Central memory CD8-positive, alpha-beta T cell (primary cell): ENCODE measurements at regions not wholly inside any gene's neighbourhood (a gene's known extent, or its start where the extent isn't known, plus 50 kb on each side); places are given as distances from the start of the nearest gene placed in this dataset.

Experiments
- ATAC-seq: fragments of 150-1000 bp; cut with Tn5 transposase; replicated peaks from 2 replicates; pipeline ENCODE4 v1.10.0; 2022; ENCODE audit warnings: mild to moderate bottlenecking, moderate FRiP score, moderate number of reproducible peaks; ENCODE audit not compliant: poor library complexity, severe bottlenecking; ENCODE audit errors: extremely low read depth
- DNase-seq, 2 donors: peaks; one replicate each; pipeline ENCODE4 v3.0.0; 2021; ENCODE audit warnings: low spot score in 2 of 2
- H3K27ac Mint-ChIP-seq: one replicate; pipeline ENCODE4 v1.8.0; 2022; ENCODE audit warnings: low read depth, mild to moderate bottlenecking, moderate library complexity, mixed read lengths
- H3K27me3 Mint-ChIP-seq: one replicate; pipeline ENCODE4 v1.8.0; 2022; ENCODE audit warnings: mixed read lengths
- H3K36me3 Mint-ChIP-seq: one replicate; pipeline ENCODE4 v1.8.0; 2022; ENCODE audit warnings: mild to moderate bottlenecking, moderate library complexity, mixed read lengths; ENCODE audit not compliant: insufficient read depth
- H3K4me1 Mint-ChIP-seq: one replicate; pipeline ENCODE4 v1.8.0; 2022; ENCODE audit warnings: mixed read lengths
- H3K4me3 Mint-ChIP-seq: one replicate; pipeline ENCODE4 v1.8.0; 2022; ENCODE audit warnings: mild to moderate bottlenecking, moderate library complexity, mixed read lengths
- H3K9me3 Mint-ChIP-seq: one replicate; pipeline ENCODE4 v1.8.0; 2022; ENCODE audit warnings: mixed read lengths

GRCh38 chr13:74084375-74084935, 49.7 kb downstream of the KLF12 start:
- ATAC-seq: no peak
- DNase-seq: no peak
- no peak overlapping the region for H3K4me3 Mint-ChIP-seq
- H3K4me1 Mint-ChIP-seq: peaks cover 75% of the 10 kb centered on the region
- H3K9me3 Mint-ChIP-seq: no peaks in the 10 kb centered on the region
- no peak overlapping the region for H3K27ac Mint-ChIP-seq
- H3K36me3 Mint-ChIP-seq: peaks cover 2% of the 10 kb centered on the region
- H3K27me3 Mint-ChIP-seq: no peaks in the 10 kb centered on the region

- DNase-seq (no peak), ATAC-seq (no peak)
- peaks cover 77% of the 10 kb centered on the region for H3K4me1 Mint-ChIP-seq
- H3K27ac Mint-ChIP-seq: peak overlapping the region; percentile 84
- no peak overlapping the region for H3K4me3 Mint-ChIP-seq
- H3K36me3 Mint-ChIP-seq: peaks cover 2% of the 10 kb centered on the region
- H3K27me3 Mint-ChIP-seq: no peaks in the 10 kb centered on the region
- no peaks in the 10 kb centered on the region for H3K9me3 Mint-ChIP-seq
Observed at GRCh38 chr13:74082741-74083160, 51.5 kb downstream of the KLF12 start.

- DNase-seq (no peak), ATAC-seq (no peak)
- H3K27me3 Mint-ChIP-seq: no peaks in the 10 kb centered on the region
- peaks cover 4% of the 10 kb centered on the region for H3K36me3 Mint-ChIP-seq
- H3K9me3 Mint-ChIP-seq: no peaks in the 10 kb centered on the region
- H3K4me3 Mint-ChIP-seq: no peak overlapping the region
- no peak overlapping the region for H3K27ac Mint-ChIP-seq
- H3K4me1 Mint-ChIP-seq: peaks cover 78% of the 10 kb centered on the region
Observed at GRCh38 chr13:74080762-74081161, 53.4 kb downstream of the KLF12 start.

- peaks cover 77% of the 10 kb centered on the region for H3K4me1 Mint-ChIP-seq
- ATAC-seq (no peak), DNase-seq (no peak)
- no peaks in the 10 kb centered on the region for H3K27me3 Mint-ChIP-seq
- H3K27ac Mint-ChIP-seq: no peak overlapping the region
- no peak overlapping the region for H3K4me3 Mint-ChIP-seq
- H3K36me3 Mint-ChIP-seq: peaks cover 7% of the 10 kb centered on the region
- no peaks in the 10 kb centered on the region for H3K9me3 Mint-ChIP-seq
Observed at GRCh38 chr13:74077792-74078191, 56.4 kb downstream of the KLF12 start.

- no peak overlapping the region for H3K4me3 Mint-ChIP-seq
- peaks cover 74% of the 10 kb centered on the region for H3K4me1 Mint-ChIP-seq
- no peaks in the 10 kb centered on the region for H3K27me3 Mint-ChIP-seq
- ATAC-seq: no peak
- no peak for DNase-seq
- H3K9me3 Mint-ChIP-seq: no peaks in the 10 kb centered on the region
- no peak overlapping the region for H3K27ac Mint-ChIP-seq
- peaks cover 6% of the 10 kb centered on the region for H3K36me3 Mint-ChIP-seq
Observed at GRCh38 chr13:74077375-74077774, 56.8 kb downstream of the KLF12 start.

GRCh38 chr13:74074723-74075122, 59.5 kb downstream of the KLF12 start:
- DNase-seq (no peak), ATAC-seq (no peak)
- Mint-ChIP-seq H3K36me3 (peaks cover 10% of the 10 kb centered on the region), H3K9me3 (no peaks in the 10 kb centered on the region), H3K4me1 (peaks cover 69% of the 10 kb centered on the region), H3K27ac (peak overlapping the region; percentile 35), H3K4me3 (peak overlapping the region; percentile 4), H3K27me3 (no peaks in the 10 kb centered on the region)

GRCh38 chr13:74073274-74073673, 60.9 kb downstream of the KLF12 start:
- H3K9me3 Mint-ChIP-seq: no peaks in the 10 kb centered on the region
- H3K4me1 Mint-ChIP-seq: peaks cover 69% of the 10 kb centered on the region
- peaks cover 19% of the 10 kb centered on the region for H3K36me3 Mint-ChIP-seq
- ATAC-seq: no peak
- DNase-seq: no peak
- H3K27ac Mint-ChIP-seq: peak overlapping the region; percentile 50
- no peaks in the 10 kb centered on the region for H3K27me3 Mint-ChIP-seq
- H3K4me3 Mint-ChIP-seq: no peak overlapping the region

- Mint-ChIP-seq H3K4me3 (peak overlapping the region; percentile 53), H3K27ac (peak overlapping the region; percentile 26)
- peak; percentile 47 for ATAC-seq
Observed at GRCh38 chr13:74070513-74070912, 63.7 kb downstream of the KLF12 start.

GRCh38 chr13:74070065-74070464, 64.1 kb downstream of the KLF12 start:
- peak; percentile 82 for ATAC-seq
- Mint-ChIP-seq H3K4me1 (peaks cover 62% of the 10 kb centered on the region), H3K36me3 (peaks cover 23% of the 10 kb centered on the region), H3K27me3 (no peaks in the 10 kb centered on the region), H3K4me3 (peak overlapping the region; percentile 53), H3K27ac (peak overlapping the region; percentile 26), H3K9me3 (no peaks in the 10 kb centered on the region)
- DNase-seq: peak in 1 of 2 donors; percentile 20

More at GRCh38 chr13:74070513-74070912, 63.7 kb downstream of the KLF12 start:
- peaks cover 63% of the 10 kb centered on the region for H3K4me1 Mint-ChIP-seq
- no peaks in the 10 kb centered on the region for H3K27me3 Mint-ChIP-seq
- no peak for DNase-seq
- H3K36me3 Mint-ChIP-seq: peaks cover 22% of the 10 kb centered on the region
- no peaks in the 10 kb centered on the region for H3K9me3 Mint-ChIP-seq

GRCh38 chr13:74068471-74068870, 65.7 kb downstream of the KLF12 start:
- Mint-ChIP-seq H3K36me3 (peaks cover 22% of the 10 kb centered on the region), H3K4me3 (peak overlapping the region; percentile 34), H3K27ac (peak overlapping the region; percentile 26), H3K27me3 (no peaks in the 10 kb centered on the region), H3K4me1 (peaks cover 62% of the 10 kb centered on the region), H3K9me3 (no peaks in the 10 kb centered on the region)
- ATAC-seq (peak; percentile 35), DNase-seq (no peak)

- DNase-seq (no peak), ATAC-seq (no peak)
- Mint-ChIP-seq H3K4me3 (no peak overlapping the region), H3K27ac (no peak overlapping the region), H3K36me3 (peaks cover 25% of the 10 kb centered on the region), H3K4me1 (peaks cover 65% of the 10 kb centered on the region), H3K9me3 (no peaks in the 10 kb centered on the region), H3K27me3 (no peaks in the 10 kb centered on the region)
Observed at GRCh38 chr13:74067818-74068217, 66.4 kb downstream of the KLF12 start.

GRCh38 chr13:74066937-74067336, 67.3 kb downstream of the KLF12 start:
- H3K36me3 Mint-ChIP-seq: peaks cover 24% of the 10 kb centered on the region
- peaks cover 71% of the 10 kb centered on the region for H3K4me1 Mint-ChIP-seq
- no peaks in the 10 kb centered on the region for H3K27me3 Mint-ChIP-seq
- no peaks in the 10 kb centered on the region for H3K9me3 Mint-ChIP-seq
- ATAC-seq (no peak), DNase-seq (no peak)
- no peak overlapping the region for H3K27ac Mint-ChIP-seq
- H3K4me3 Mint-ChIP-seq: no peak overlapping the region

- no peak overlapping the region for H3K4me3 Mint-ChIP-seq
- H3K27ac Mint-ChIP-seq: peak overlapping the region; percentile 2
- peaks cover 23% of the 10 kb centered on the region for H3K36me3 Mint-ChIP-seq
- ATAC-seq (no peak), DNase-seq (no peak)
- no peaks in the 10 kb centered on the region for H3K9me3 Mint-ChIP-seq
- H3K27me3 Mint-ChIP-seq: no peaks in the 10 kb centered on the region
- peaks cover 78% of the 10 kb centered on the region for H3K4me1 Mint-ChIP-seq
Observed at GRCh38 chr13:74064805-74065312, 69.3 kb downstream of the KLF12 start.
